Neural crest cell (in vitro differentiated cells): ENCODE measurements at regions not wholly inside any gene's neighbourhood (a gene's known extent, or its start where the extent isn't known, plus 50 kb on each side); places are given as distances from the start of the nearest gene placed in this dataset.

Experiments used
- DNase-seq: peaks from one replicate; pipeline ENCODE4 v3.0.0; 2021; ENCODE audit warnings: low read depth, mixed read lengths, low spot score
- H3K27ac Mint-ChIP-seq: one replicate; pipeline ENCODE4 v1.8.0; 2021; ENCODE audit warnings: mild to moderate bottlenecking, mixed read lengths; ENCODE audit not compliant: unreplicated experiment
- H3K27me3 Mint-ChIP-seq: 2 replicates; pipeline ENCODE4 v1.8.0; 2021; ENCODE audit warnings: low read depth, mild to moderate bottlenecking, mixed read lengths
- H3K36me3 Mint-ChIP-seq: 2 replicates; pipeline ENCODE4 v1.8.0; 2021; ENCODE audit warnings: low read depth, mild to moderate bottlenecking, mixed read lengths
- H3K4me1 Mint-ChIP-seq: 2 replicates; pipeline ENCODE4 v1.8.0; 2021; ENCODE audit warnings: mixed read lengths
- H3K4me3 Mint-ChIP-seq: one replicate; pipeline ENCODE4 v1.8.0; 2021; ENCODE audit warnings: mild to moderate bottlenecking, mixed read lengths
- H3K9me3 Mint-ChIP-seq: 2 replicates; pipeline ENCODE4 v1.8.0; 2021; ENCODE audit warnings: mixed read lengths
- TF ChIP-seq, protein P1 (sequence below): fragments of 200-600 bp; sonication (generic); conservative IDR thresholded peaks from 2 replicates; pipeline ENCODE4 v1.5.0; 2021; ENCODE audit warnings: antibody characterized with exemption, mild to moderate bottlenecking

DNA sequence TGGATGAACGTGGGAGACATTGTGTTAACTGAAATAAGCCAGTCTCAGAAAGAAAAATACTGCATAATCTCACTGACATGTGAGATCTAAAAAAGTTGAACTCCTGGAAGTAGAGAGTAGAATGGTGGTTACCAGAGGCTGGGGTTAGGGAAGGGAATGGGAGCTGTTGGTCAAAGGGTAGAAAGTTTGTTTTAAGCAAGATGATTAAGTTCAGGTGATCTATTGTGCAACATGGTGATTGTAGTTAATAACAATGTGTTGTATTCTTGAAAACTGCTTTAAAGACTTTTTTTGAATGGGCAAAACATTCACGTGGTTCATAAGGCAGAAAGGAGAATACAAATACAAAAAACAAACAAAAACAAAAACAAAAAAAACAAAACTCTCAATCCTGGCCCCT is 460.4 kb upstream of the TBX3 start:
- H3K4me3 Mint-ChIP-seq = no peak overlapping the region
- no peak overlapping the region for H3K27ac Mint-ChIP-seq
- H3K9me3 Mint-ChIP-seq = peaks cover 5% of the 10 kb centered on the region
- TF ChIP-seq, protein P1, sequence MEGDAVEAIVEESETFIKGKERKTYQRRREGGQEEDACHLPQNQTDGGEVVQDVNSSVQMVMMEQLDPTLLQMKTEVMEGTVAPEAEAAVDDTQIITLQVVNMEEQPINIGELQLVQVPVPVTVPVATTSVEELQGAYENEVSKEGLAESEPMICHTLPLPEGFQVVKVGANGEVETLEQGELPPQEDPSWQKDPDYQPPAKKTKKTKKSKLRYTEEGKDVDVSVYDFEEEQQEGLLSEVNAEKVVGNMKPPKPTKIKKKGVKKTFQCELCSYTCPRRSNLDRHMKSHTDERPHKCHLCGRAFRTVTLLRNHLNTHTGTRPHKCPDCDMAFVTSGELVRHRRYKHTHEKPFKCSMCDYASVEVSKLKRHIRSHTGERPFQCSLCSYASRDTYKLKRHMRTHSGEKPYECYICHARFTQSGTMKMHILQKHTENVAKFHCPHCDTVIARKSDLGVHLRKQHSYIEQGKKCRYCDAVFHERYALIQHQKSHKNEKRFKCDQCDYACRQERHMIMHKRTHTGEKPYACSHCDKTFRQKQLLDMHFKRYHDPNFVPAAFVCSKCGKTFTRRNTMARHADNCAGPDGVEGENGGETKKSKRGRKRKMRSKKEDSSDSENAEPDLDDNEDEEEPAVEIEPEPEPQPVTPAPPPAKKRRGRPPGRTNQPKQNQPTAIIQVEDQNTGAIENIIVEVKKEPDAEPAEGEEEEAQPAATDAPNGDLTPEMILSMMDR = no peak
- no peaks in the 10 kb centered on the region for H3K36me3 Mint-ChIP-seq
- H3K4me1 Mint-ChIP-seq = no peaks in the 10 kb centered on the region
- DNase-seq = no peak
- H3K27me3 Mint-ChIP-seq = peaks cover 10% of the 10 kb centered on the region

GRCh38 chr12:115140981-115141655 is 457.1 kb upstream of the TBX3 start:
- H3K4me3 Mint-ChIP-seq = no peak overlapping the region
- no peak for DNase-seq
- H3K36me3 Mint-ChIP-seq = no peaks in the 10 kb centered on the region
- no peak overlapping the region for H3K27ac Mint-ChIP-seq
- TF ChIP-seq, protein P1 = no peak
- no peaks in the 10 kb centered on the region for H3K9me3 Mint-ChIP-seq
- H3K4me1 Mint-ChIP-seq = peaks cover 8% of the 10 kb centered on the region
- H3K27me3 Mint-ChIP-seq = peaks cover 8% of the 10 kb centered on the region

DNA sequence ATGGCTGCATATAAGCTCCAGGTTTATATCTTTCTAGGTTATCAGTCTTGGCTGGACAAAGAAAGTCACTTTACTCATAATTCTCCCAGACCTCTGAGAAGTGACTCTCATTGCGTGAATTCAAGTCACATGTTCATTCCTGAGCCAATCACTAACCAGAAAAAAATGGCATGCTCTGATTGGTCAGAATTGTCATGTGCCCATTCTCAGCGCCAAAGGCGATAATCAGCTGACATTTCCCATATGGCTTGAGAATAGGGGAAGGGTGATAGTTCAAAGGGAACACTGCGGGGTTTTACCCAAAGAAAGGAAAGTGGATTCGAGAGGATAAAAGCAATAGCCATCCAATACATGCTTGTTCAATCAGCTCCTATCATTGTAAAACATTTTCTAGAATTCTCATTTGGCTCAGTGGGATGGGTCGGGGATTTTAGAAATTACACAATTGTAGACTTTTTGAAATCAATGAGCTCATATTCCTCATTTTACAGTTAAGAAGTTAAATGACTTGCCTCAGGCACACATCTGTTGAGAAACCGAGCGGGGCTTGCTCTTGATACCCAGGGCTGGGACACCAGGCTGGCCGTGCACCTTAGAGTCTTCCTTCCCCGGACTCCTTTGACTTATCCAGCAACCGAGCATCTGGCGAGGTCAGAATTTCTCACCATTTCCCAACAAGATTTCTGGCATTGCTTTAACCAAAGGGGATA is 454.0 kb upstream of the TBX3 start:
- Mint-ChIP-seq H3K27me3 (no peaks in the 10 kb centered on the region), H3K36me3 (no peaks in the 10 kb centered on the region), H3K9me3 (no peaks in the 10 kb centered on the region), H3K4me1 (peaks cover 19% of the 10 kb centered on the region), H3K4me3 (no peak overlapping the region), H3K27ac (no peak overlapping the region)
- TF ChIP-seq, protein P1 = no peak
- DNase-seq = no peak

DNA sequence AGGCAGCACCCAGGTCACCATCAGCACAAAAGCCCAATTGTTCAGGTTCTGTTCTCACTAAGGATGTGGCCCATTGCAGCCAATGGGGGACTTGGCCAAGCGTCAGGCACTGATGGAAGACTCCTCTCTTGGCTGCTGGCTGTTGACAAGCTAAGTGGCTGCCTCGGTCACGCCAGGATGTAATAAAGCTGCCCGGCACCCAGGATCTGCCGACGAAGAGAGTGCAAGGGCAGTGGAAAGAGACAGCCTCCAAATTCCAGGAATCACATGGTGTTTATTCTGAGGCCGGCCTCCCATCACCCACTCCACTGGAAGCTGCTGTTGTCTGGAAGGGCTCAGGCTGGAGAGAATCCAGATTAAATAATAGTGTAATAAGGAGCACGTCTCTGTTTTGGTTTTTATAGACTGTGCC is 451.8 kb upstream of the TBX3 start:
- peaks cover 6% of the 10 kb centered on the region for H3K27me3 Mint-ChIP-seq
- H3K27ac Mint-ChIP-seq = no peak overlapping the region
- TF ChIP-seq, protein P1 = no peak
- no peaks in the 10 kb centered on the region for H3K9me3 Mint-ChIP-seq
- peaks cover 22% of the 10 kb centered on the region for H3K4me1 Mint-ChIP-seq
- H3K36me3 Mint-ChIP-seq = no peaks in the 10 kb centered on the region
- no peak overlapping the region for H3K4me3 Mint-ChIP-seq
- DNase-seq = no peak

DNA sequence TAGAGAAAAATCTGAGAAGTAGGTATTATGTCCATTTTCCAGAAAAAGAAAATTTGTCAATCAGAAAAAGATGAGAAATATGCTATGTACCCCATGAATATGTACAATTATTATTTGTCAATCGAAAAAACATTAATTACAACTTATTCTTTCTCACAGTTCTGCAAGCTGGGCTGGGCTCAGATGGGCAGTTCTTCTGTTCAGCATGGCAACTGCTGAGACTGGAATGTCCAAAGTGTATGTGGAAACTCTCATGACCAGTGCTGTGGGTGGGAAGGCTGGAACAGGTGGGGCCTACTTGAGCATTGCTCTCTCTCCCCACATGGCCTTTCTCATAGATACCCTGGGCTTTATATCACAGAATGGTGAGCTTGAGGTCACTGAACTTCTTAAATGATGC is 450.3 kb upstream of the TBX3 start:
- TF ChIP-seq, protein P1 = no peak
- H3K9me3 Mint-ChIP-seq = peaks cover 4% of the 10 kb centered on the region
- H3K27me3 Mint-ChIP-seq = peaks cover 6% of the 10 kb centered on the region
- peaks cover 22% of the 10 kb centered on the region for H3K4me1 Mint-ChIP-seq
- no peak overlapping the region for H3K4me3 Mint-ChIP-seq
- H3K36me3 Mint-ChIP-seq = no peaks in the 10 kb centered on the region
- no peak overlapping the region for H3K27ac Mint-ChIP-seq
- DNase-seq = no peak
